Esophagus squamous epithelium (tissue), 4 donors: ENCODE measurements at regions not wholly inside any gene's neighbourhood (a gene's known extent, or its start where the extent isn't known, plus 50 kb on each side); places are given as distances from the start of the nearest gene placed in this dataset.

Experiments used
- POLR2A ChIP-seq, 4 donors: fragments of 450-650 bp; IDR thresholded peaks; one replicate each; pipeline ENCODE4 v1.6.1; 2017; ENCODE audit warnings: antibody characterized with exemption in 4 of 4, mild to moderate bottlenecking in 4 of 4, moderate library complexity in 3 of 4
- TF ChIP-seq, protein P1 (sequence below), 6 experiments: fragments of 450-650 bp in 4 of 6; fragments of 200-600 bp in 2 of 6; sonication (generic) in 2 of 6; IDR thresholded peaks; one replicate each; pipeline ENCODE4 v1.5.1; 2016 to 2019; ENCODE audit warnings: antibody characterized with exemption in 6 of 6, mild to moderate bottlenecking in 4 of 6, moderate library complexity in 4 of 6

DNA sequence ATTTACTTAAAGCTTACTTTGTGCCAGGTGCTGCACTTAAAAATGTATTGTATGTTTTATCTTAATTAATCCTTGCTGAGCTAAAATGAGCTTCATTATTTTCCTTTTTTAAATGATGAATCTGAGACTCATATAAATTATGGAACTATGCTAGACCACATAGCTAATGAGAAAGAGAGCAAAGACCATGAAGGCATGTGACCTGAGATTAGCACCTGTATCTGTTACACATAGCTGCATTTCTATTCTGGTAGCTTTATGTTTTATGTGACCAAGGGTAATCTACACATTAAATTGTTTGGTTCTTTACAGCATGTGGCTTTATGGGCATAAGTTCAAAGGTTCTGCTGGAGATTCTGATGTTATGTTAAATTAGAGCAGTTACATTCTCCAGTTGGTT lies 839.1 kb upstream of the SORCS1 start:
- TF ChIP-seq, protein P1, sequence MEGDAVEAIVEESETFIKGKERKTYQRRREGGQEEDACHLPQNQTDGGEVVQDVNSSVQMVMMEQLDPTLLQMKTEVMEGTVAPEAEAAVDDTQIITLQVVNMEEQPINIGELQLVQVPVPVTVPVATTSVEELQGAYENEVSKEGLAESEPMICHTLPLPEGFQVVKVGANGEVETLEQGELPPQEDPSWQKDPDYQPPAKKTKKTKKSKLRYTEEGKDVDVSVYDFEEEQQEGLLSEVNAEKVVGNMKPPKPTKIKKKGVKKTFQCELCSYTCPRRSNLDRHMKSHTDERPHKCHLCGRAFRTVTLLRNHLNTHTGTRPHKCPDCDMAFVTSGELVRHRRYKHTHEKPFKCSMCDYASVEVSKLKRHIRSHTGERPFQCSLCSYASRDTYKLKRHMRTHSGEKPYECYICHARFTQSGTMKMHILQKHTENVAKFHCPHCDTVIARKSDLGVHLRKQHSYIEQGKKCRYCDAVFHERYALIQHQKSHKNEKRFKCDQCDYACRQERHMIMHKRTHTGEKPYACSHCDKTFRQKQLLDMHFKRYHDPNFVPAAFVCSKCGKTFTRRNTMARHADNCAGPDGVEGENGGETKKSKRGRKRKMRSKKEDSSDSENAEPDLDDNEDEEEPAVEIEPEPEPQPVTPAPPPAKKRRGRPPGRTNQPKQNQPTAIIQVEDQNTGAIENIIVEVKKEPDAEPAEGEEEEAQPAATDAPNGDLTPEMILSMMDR (IDR thresholded peaks at IDR 0.05), result no peak
- TF ChIP-seq POLR2A (IDR thresholded peaks at IDR 0.05), result no peak
